AG10803 (cell line): ENCODE measurements at regions not wholly inside any gene's neighbourhood (a gene's known extent, or its start where the extent isn't known, plus 50 kb on each side); places are given as distances from the start of the nearest gene placed in this dataset.

ENCODE experiments used
- DNase-seq: peaks from one replicate; pipeline ENCODE4 v3.0.0; 2010; ENCODE audit warnings: low read depth
- H3K4me3 ChIP-seq: 2 replicates; pipeline ENCODE4 v1.5.1; 2011; ENCODE audit warnings: mild to moderate bottlenecking, low read length, control low read depth
- TF ChIP-seq, protein P1 (sequence below): conservative IDR thresholded peaks from 2 replicates; pipeline ENCODE4 v1.5.1; 2011; ENCODE audit warnings: mild to moderate bottlenecking, low read length, control low read depth, inconsistent platforms

DNA sequence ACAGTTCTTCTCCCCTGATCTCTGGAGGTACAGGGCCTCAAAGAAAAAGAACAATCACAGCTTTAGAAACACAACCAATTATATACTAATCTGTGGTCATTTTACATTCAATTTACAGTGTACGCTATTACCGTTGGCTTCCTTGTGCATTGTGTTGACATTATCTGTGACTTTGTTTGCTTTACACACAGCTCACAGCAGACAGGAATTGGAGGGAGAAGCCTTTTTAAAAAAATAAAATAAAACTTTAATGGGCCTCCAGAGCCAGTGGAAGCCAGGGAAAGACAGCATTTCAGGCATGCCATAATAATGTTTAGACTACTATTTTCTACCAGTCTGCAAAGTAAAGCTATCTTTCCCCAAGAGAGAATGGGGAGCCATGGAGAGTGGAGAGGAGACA is 179.0 kb upstream of the ADO start:
- no peak overlapping the region for H3K4me3 ChIP-seq
- no peak for DNase-seq
- TF ChIP-seq, protein P1, sequence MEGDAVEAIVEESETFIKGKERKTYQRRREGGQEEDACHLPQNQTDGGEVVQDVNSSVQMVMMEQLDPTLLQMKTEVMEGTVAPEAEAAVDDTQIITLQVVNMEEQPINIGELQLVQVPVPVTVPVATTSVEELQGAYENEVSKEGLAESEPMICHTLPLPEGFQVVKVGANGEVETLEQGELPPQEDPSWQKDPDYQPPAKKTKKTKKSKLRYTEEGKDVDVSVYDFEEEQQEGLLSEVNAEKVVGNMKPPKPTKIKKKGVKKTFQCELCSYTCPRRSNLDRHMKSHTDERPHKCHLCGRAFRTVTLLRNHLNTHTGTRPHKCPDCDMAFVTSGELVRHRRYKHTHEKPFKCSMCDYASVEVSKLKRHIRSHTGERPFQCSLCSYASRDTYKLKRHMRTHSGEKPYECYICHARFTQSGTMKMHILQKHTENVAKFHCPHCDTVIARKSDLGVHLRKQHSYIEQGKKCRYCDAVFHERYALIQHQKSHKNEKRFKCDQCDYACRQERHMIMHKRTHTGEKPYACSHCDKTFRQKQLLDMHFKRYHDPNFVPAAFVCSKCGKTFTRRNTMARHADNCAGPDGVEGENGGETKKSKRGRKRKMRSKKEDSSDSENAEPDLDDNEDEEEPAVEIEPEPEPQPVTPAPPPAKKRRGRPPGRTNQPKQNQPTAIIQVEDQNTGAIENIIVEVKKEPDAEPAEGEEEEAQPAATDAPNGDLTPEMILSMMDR, result no peak

DNA sequence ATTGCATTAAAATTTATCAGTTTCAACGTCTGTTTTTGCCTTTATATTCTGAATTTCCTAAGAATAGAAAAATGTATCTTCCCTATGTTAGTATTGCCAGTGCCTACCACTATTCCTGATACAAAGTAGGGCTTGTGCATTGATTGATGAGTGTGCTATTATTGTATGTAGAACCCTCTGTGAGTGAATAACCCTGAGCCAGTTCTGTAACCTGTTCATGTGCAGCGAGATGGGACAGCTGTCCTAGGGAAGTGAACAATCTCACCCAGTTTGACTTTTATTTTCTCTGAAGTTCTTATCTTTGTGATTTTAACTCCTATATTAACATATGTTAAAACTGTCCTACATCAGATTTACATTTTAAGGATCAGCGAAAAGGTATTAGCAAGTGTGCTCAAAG is 178.4 kb upstream of the ADO start:
- H3K4me3 ChIP-seq, result no peak overlapping the region
- TF ChIP-seq, protein P1, result no peak
- DNase-seq, result no peak

DNA sequence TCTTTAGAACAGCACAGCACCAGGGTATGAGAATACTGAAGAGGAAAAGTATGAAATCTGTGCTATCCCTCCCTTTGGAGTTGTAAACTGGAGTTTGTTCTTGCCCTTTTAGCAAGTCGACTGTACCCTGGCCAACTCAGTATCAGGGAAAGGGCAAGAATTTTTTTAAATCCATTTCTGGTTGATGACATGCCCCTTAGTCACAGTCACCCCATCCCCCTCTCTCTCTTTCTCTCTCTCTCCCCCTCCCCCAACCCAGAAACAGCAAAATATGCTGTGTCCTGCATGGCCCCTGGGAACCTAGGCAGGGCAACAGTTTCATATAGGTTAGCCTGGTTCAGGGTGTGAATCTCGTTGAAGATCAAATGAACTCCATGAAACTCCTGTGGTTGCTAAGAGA is 177.7 kb upstream of the ADO start:
- DNase-seq, result peak; percentile 57
- TF ChIP-seq, protein P1, result no peak

DNA sequence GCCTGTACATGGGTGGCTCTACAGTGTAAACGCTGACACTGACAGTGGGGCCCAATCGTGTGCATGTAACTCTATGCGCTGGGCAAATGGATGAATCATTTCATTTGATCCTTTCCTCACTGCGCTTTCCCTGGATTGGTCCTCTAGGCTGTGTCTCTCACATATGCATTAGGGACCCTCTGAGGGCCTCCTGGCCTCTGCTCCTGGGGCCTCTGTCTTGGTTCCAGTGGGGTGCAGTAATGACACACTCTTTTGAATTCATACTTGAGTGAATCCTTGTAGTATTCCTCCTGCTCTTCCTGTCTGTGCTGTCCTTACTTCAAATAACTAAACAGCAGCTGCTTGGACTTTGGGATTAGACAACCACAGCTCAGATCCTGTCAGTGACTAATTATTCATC is 176.5 kb upstream of the ADO start:
- no peak for DNase-seq
- TF ChIP-seq, protein P1, result no peak
- no peak overlapping the region for H3K4me3 ChIP-seq

More for the DNA sequence above, 177.7 kb upstream of the ADO start:
- no peak overlapping the region for H3K4me3 ChIP-seq

DNA sequence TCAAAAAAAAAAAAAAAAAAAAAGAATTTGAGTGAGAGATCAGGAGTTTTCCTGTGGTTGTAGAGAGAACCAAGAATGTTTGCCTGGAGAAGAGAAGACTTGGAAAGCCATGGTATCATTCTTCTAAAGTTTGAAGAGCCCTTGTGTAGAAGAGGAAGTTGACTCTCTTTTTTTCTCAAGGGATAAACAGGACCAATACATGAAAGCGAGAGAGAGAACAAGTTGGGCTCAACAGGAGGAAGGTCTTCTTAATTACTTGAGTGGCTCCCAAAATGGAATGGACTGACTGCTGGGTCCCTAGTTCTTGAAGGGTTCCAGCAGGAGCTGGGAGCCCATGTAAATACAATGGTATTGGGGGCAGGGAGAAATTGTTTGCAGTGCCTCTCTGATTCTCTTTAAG is 173.3 kb upstream of the ADO start:
- H3K4me3 ChIP-seq, result no peak overlapping the region
- DNase-seq, result no peak
- TF ChIP-seq, protein P1, result no peak

DNA sequence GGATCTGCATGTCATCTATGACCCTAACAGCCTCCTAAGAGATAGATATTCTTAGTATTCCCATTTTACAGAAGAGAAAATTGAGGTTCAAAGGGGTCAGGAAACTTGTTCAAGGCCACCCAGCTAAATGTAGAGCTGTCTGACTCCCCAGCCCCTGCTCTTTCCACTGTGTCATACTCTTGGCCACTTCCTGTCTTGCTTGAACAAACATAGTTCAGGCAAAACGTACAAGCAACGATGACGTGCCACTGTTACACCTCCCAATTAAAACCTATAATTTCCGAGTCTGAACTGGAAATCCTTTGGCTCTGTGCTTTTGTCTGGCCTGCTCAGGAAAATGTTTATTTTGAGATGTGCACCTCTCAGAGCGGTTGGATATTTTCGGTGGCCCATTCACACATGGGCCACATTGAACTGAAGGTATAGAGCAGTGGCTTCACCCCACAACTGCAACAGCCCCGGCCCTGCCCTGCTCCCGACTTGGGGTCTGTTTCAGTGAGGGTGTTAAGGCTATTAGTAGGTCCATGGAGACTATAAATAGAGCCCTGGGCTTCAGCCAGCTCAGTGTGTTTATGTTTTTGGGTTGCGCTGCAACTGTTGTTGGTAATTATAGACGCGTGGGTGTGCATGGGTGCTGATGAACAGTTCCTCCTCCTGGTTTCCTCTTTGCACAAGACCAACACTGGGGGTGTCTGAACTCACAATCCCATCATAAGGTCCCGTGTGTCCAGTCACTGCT is 172.3 kb upstream of the ADO start:
- no peak for DNase-seq
- H3K4me3 ChIP-seq, result no peak overlapping the region
- TF ChIP-seq, protein P1, result no peak

DNA sequence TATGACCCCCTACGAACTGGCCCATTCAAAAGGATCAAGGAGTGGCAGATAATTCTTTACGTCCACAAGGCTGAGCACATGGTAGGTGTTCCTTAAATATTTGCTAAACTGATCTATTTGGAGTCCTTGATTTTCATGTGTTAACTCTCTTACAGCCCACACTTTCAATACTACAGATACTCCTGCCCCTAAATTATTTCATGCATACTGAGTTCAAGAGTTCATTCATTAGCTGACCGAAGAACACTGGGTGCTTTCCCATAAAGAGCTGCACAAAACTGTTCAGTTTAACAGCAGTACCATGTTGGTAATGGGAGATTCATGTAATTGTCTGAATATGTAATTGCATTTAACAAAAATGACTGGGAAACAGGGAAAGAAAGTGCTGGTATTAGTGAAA is 170.5 kb upstream of the ADO start:
- DNase-seq, result no peak
- TF ChIP-seq, protein P1, result no peak
- no peak overlapping the region for H3K4me3 ChIP-seq
